Hepatocyte (in vitro differentiated cells): ENCODE measurements at regions not wholly inside any gene's neighbourhood (a gene's known extent, or its start where the extent isn't known, plus 50 kb on each side); places are given as distances from the start of the nearest gene placed in this dataset.

Experiments used
- CTCF ChIP-seq: fragments of 200-600 bp; sonication (generic); IDR thresholded peaks from 2 replicates; pipeline ENCODE4 v1.5.1; 2016; ENCODE audit warnings: antibody characterized with exemption, mild to moderate bottlenecking; ENCODE audit not compliant: poor library complexity
- EZH2 ChIP-seq: fragments of 200-600 bp; sonication (generic); IDR thresholded peaks from 2 replicates; pipeline ENCODE4 v1.6.1; 2016; ENCODE audit warnings: antibody characterized with exemption, mild to moderate bottlenecking, borderline replicate concordance
- EZH2phosphoT487 ChIP-seq: fragments of 200-600 bp; sonication (generic); IDR thresholded peaks from one replicate; pipeline ENCODE4 v1.6.1; 2018; ENCODE audit warnings: antibody characterized with exemption, mild to moderate bottlenecking, low read depth, moderate library complexity; ENCODE audit not compliant: unreplicated experiment, severe bottlenecking

- TF ChIP-seq CTCF, result no peak
- no peak for TF ChIP-seq EZH2
- no peak for TF ChIP-seq EZH2phosphoT487
These were observed 117.7 kb downstream of the ADAM29 start for GRCh38 chr4:175035905-175036304.
